Peyer's patch (tissue), 4 donors: ENCODE measurements at regions not wholly inside any gene's neighbourhood (a gene's known extent, or its start where the extent isn't known, plus 50 kb on each side); places are given as distances from the start of the nearest gene placed in this dataset.
"Not testable (repeated sequence)": the region's sequence is repeated elsewhere in the genome, so short reads cannot be mapped to it uniquely, and the experiment has no call there.

ENCODE experiments used
- DNase-seq, 3 donors: peaks; one replicate each; pipeline ENCODE4 v3.0.0-alpha.2; 2017 to 2019
- H3K27ac ChIP-seq, 4 donors: fragments of 200-600 bp; sonication (generic); one replicate each; pipeline ENCODE4 v1.5.1; 2016 to 2019
- H3K27me3 ChIP-seq, 2 donors: fragments of 200-600 bp; sonication (generic); one replicate each; pipeline ENCODE4 v1.5.1; 2019
- H3K36me3 ChIP-seq, 3 donors: fragments of 200-600 bp; sonication (generic); one replicate each; pipeline ENCODE4 v1.5.1; 2016 to 2019
- H3K4me1 ChIP-seq, 4 donors: fragments of 200-600 bp; sonication (generic); one replicate each; pipeline ENCODE4 v1.5.1; 2016 to 2019
- H3K4me3 ChIP-seq, 4 donors: fragments of 200-600 bp; sonication (generic); 1 replicate in 3 of 4; 2 replicates in 1 of 4; pipeline ENCODE4 v1.5.1; 2016 to 2019; ENCODE audit warnings: mild to moderate bottlenecking in 1 of 4
- H3K9me3 ChIP-seq, 4 donors: fragments of 200-600 bp; sonication (generic); one replicate each; pipeline ENCODE4 v1.5.1; 2016 to 2019; ENCODE audit warnings: mild to moderate bottlenecking in 1 of 4
- POLR2A ChIP-seq, 2 donors: fragments of 450-650 bp; IDR thresholded peaks; one replicate each; pipeline ENCODE4 v1.5.1; 2017; ENCODE audit warnings: antibody characterized with exemption in 2 of 2, mild to moderate bottlenecking in 2 of 2, moderate library complexity in 2 of 2
- TF ChIP-seq, protein P1 (sequence below), 6 experiments: fragments of 450-650 bp in 4 of 6; fragments of 200-600 bp in 2 of 6; sonication (generic) in 1 of 6; IDR thresholded peaks; one replicate each; pipeline ENCODE4 v1.5.1; 2017 to 2019; ENCODE audit warnings: antibody characterized with exemption in 6 of 6, mild to moderate bottlenecking in 3 of 6, moderate library complexity in 1 of 6

DNA sequence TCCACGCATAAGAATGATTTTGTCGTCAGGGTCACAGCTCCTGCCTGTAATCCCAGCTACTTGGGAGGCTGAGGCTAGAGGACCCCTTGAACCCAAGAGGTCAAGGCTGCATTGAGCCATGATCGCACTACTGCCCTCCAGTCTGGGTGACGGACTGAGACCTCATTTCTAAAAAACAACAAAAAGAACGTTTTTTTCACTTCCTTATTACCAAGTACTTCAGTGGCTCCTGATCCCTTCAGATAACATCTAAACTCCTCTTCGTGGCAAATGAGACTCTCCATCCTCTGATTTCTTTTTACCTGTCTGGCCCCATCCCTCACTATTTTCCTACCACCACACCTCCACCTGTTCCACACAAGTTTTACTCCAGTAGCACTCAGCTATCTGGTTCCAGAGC is 105.4 kb upstream of the TLK1 start:
- no peaks in the 10 kb centered on the region for H3K36me3 ChIP-seq
- TF ChIP-seq, protein P1, sequence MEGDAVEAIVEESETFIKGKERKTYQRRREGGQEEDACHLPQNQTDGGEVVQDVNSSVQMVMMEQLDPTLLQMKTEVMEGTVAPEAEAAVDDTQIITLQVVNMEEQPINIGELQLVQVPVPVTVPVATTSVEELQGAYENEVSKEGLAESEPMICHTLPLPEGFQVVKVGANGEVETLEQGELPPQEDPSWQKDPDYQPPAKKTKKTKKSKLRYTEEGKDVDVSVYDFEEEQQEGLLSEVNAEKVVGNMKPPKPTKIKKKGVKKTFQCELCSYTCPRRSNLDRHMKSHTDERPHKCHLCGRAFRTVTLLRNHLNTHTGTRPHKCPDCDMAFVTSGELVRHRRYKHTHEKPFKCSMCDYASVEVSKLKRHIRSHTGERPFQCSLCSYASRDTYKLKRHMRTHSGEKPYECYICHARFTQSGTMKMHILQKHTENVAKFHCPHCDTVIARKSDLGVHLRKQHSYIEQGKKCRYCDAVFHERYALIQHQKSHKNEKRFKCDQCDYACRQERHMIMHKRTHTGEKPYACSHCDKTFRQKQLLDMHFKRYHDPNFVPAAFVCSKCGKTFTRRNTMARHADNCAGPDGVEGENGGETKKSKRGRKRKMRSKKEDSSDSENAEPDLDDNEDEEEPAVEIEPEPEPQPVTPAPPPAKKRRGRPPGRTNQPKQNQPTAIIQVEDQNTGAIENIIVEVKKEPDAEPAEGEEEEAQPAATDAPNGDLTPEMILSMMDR (IDR thresholded peaks at IDR 0.05), result no peak
- no peak for TF ChIP-seq POLR2A (IDR thresholded peaks at IDR 0.05)
- H3K27ac ChIP-seq, result no peak overlapping the region
- no peaks in the 10 kb centered on the region for H3K9me3 ChIP-seq
- no peak overlapping the region for H3K4me3 ChIP-seq
- no peaks in the 10 kb centered on the region for H3K27me3 ChIP-seq
- no peaks in the 10 kb centered on the region for H3K4me1 ChIP-seq
- no peak for DNase-seq

DNA sequence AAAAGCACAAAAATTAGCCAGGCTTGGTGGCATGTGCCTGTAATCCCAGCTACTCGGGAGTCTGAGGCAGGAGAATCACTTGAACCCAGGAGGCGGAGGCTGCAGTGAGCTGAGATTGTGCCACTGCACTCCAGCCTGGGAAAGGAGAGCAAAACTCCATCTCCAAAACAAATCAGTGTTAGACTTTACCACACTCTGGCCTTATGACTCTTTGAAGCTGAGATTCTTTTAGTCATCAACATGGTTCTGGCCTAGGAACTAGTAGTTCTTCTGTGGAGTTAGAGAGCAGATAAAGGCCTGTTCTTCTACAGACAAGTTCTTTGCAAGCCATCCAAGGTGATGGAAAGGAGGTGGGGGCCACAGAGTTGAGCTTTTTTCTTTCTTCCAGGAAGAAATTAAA is 100.8 kb upstream of the TLK1 start:
- H3K9me3 ChIP-seq, DNase-seq, H3K27ac ChIP-seq, H3K4me1 ChIP-seq, H3K36me3 ChIP-seq, H3K4me3 ChIP-seq, H3K27me3 ChIP-seq: not testable (repeated sequence)

DNA sequence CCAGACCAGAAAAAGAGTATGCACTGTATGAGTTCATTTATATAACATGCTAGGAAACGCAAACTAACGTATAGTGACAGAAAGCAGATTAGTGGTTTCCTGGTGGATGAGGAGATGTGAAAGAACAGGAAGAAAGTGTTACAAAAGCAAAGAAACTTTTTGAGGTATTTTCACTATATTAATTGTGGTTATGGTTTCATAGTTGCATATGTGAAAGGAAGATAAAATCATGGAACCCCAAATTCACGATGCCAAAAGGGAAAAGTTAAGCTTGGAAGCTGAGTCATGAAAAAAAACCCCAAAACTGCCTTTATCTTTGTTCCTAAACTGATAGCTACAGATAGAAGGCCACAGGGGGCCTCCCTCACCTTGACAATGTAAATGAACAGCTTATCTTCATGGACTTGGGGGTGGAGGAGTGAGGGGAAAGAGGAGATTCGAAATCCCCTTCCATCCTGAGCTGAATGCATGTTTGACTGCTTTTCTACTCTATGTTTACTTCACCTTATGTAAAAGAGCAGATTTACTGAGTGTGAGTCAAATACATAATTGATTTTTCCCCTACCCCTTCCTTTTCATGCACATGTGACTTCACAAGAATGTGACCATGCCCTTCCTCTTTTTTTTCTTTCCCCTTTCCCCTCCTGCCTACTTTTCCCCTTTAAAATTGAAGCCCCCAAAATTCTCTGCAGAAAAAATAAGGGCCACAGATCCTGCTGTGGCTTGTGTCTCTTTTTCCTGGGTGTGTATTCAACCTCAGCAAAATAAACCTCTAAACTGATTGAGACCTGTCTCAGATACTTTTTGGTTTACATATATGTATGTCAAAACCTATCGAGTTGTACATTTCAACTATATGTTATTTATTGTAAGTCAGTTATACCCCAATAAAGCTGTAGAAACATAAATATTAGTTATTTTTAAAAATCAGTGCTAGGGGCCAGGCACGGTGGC is 100.1 kb upstream of the TLK1 start:
- no peaks in the 10 kb centered on the region for H3K36me3 ChIP-seq
- DNase-seq, result no peak
- TF ChIP-seq, protein P1 (IDR thresholded peaks at IDR 0.05), result no peak
- no peak for TF ChIP-seq POLR2A (IDR thresholded peaks at IDR 0.05)
- H3K9me3 ChIP-seq, result no peaks in the 10 kb centered on the region
- H3K4me1 ChIP-seq, result no peaks in the 10 kb centered on the region
- no peak overlapping the region for H3K27ac ChIP-seq
- H3K27me3 ChIP-seq, result no peaks in the 10 kb centered on the region
- no peak overlapping the region for H3K4me3 ChIP-seq

DNA sequence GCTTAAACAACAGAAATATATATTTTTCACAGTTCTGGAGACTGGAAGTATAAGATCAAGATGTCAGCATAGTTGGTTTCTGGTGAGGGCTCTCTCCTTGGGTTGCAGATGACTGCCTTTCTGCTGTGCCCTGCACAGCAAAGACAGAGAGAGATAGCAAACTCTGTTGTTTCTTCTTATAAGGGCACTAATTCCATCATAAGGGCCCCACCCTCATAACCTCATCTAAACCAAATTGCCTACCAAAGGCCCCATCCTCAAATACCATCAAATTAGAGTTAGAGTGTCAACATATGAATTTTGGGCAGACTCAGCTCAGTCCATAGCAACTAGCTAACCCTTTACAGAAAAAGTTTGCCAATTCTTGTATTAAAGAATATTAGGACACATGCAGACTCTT is 94.0 kb upstream of the TLK1 start:
- no peaks in the 10 kb centered on the region for H3K4me1 ChIP-seq
- peak overlapping the region in 1 of 4 donors; percentile 8 for H3K27ac ChIP-seq
- DNase-seq, result no peak
- TF ChIP-seq POLR2A (IDR thresholded peaks at IDR 0.05), result no peak
- TF ChIP-seq, protein P1 (IDR thresholded peaks at IDR 0.05), result no peak
- H3K36me3 ChIP-seq, result no peaks in the 10 kb centered on the region
- no peaks in the 10 kb centered on the region for H3K27me3 ChIP-seq
- H3K9me3 ChIP-seq, result no peaks in the 10 kb centered on the region
- H3K4me3 ChIP-seq, result no peak overlapping the region

DNA sequence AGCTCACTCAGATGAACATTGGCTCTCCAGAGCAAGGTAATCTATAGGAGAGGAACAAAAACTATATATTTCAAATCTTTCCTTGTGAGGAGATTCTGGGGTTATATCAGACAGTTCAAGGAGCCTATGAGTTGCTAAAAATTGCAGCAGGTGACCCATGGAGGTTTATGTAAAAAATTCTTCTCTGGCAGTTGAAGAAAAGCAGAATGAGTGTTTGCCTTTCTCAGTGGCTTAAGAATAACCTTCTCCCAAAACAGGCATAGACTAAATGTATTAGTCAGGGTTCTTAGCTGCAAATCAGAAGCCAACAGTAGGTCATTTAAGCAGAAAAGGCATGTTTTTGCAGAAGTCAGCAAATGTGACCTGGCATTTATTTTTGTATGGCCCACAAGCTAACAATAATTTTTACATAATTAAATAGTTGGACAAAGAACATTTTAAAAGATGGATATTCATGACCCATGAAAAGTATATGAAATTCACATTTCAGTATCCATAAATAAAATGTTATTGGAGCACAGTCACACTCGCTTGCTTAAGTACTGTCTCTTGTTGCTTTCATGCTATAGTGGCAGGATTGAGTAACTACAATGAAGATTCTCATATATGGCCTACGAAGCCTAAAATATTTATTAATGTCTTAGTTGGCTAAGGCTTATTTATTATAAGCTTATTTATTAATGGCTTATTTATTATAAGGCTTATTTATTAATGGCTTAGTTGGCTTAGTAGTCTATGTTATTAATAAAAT is 93.4 kb upstream of the TLK1 start:
- TF ChIP-seq, protein P1 (IDR thresholded peaks at IDR 0.05), result no peak
- TF ChIP-seq POLR2A (IDR thresholded peaks at IDR 0.05), result no peak
- H3K27ac ChIP-seq, result peak overlapping the region in 1 of 4 donors; percentile 29
- no peaks in the 10 kb centered on the region for H3K36me3 ChIP-seq
- H3K4me1 ChIP-seq, result no peaks in the 10 kb centered on the region
- H3K4me3 ChIP-seq, result no peak overlapping the region
- DNase-seq, result no peak
- no peaks in the 10 kb centered on the region for H3K27me3 ChIP-seq
- H3K9me3 ChIP-seq, result no peaks in the 10 kb centered on the region

DNA sequence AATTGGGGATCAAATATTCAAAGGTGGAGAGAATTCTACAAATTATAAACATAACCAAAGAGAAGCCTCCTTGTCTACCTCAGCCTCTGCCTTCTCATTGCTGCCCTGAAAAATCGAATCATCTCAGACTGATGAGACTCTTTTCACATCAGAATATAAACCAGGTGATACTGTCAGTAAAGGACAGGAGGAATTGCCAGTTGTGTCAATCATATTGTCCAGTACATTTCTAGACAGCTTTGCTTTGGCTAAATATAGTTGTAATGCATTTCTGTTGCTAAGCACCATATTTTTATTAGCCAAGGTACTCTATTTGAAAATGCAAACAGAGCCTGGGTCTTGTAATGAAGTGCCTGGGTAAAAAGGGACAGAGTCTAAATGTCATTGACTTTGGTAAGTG is 92.6 kb upstream of the TLK1 start:
- Histone ChIP-seq H3K27me3 (no peaks in the 10 kb centered on the region), H3K4me1 (peaks cover 0 to 4% (median 0%) of the 10 kb centered on the region in 4 donors), H3K27ac (peak overlapping the region in 1 of 4 donors; percentile 29), H3K4me3 (no peak overlapping the region), H3K9me3 (no peaks in the 10 kb centered on the region), H3K36me3 (no peaks in the 10 kb centered on the region)
- DNase-seq, result no peak
- TF ChIP-seq, protein P1 (IDR thresholded peaks at IDR 0.05), result no peak
- no peak for TF ChIP-seq POLR2A (IDR thresholded peaks at IDR 0.05)
